MM.1S (cell line): ENCODE measurements at regions not wholly inside any gene's neighbourhood (a gene's known extent, or its start where the extent isn't known, plus 50 kb on each side); places are given as distances from the start of the nearest gene placed in this dataset.

ENCODE experiments used
- DNase-seq: peaks from one replicate; pipeline ENCODE4 v3.0.0-alpha.2; 2015
- H2AFZ ChIP-seq: fragments of 300-600 bp; sonication (generic); 2 replicates; pipeline ENCODE4 v1.6.0; 2016; ENCODE audit warnings: antibody characterized with exemption, low read length
- H3F3A ChIP-seq: fragments of 300-600 bp; sonication (generic); 2 replicates; pipeline ENCODE4 v1.6.1; 2016; ENCODE audit warnings: mild to moderate bottlenecking, antibody characterized with exemption, low read length, moderate library complexity, mixed read lengths; ENCODE audit not compliant: insufficient read depth
- H3K27ac ChIP-seq: fragments of 300-600 bp; sonication (generic); 2 replicates; pipeline ENCODE4 v1.5.1; 2016; ENCODE audit warnings: mild to moderate bottlenecking, low read length
- H3K27me3 ChIP-seq: fragments of 300-600 bp; sonication (generic); replicated peaks from 2 replicates; pipeline ENCODE4 v1.6.0; 2016; ENCODE audit warnings: low read length; ENCODE audit not compliant: insufficient read depth
- H3K36me3 ChIP-seq: fragments of 300-600 bp; sonication (generic); replicated peaks from 2 replicates; pipeline ENCODE4 v1.6.1; 2016; ENCODE audit warnings: mild to moderate bottlenecking, low read length, mixed read lengths; ENCODE audit not compliant: insufficient read depth
- H3K4me1 ChIP-seq: fragments of 300-600 bp; sonication (generic); 2 replicates; pipeline ENCODE4 v1.6.1; 2016; ENCODE audit warnings: low read length, mixed read lengths
- H3K4me2 ChIP-seq: fragments of 300-600 bp; sonication (generic); 2 replicates; pipeline ENCODE4 v1.6.0; 2016; ENCODE audit warnings: low read depth, low read length
- H3K4me3 ChIP-seq: fragments of 300-600 bp; sonication (generic); 2 replicates; pipeline ENCODE4 v1.5.1; 2016; ENCODE audit warnings: low read length, mixed read lengths
- H3K79me2 ChIP-seq: fragments of 300-600 bp; sonication (generic); 2 replicates; pipeline ENCODE4 v1.6.1; 2016; ENCODE audit warnings: mixed run types, low read length, mixed read lengths
- H3K9ac ChIP-seq: fragments of 300-600 bp; sonication (generic); 2 replicates; pipeline ENCODE4 v1.6.1; 2016; ENCODE audit warnings: low read length, mixed read lengths
- H3K9me2 ChIP-seq: fragments of 300-600 bp; sonication (generic); replicated peaks from 2 replicates; pipeline ENCODE4 v1.6.1; 2016; ENCODE audit warnings: mild to moderate bottlenecking, low read length, mixed read lengths; ENCODE audit not compliant: insufficient read depth
- H3K9me3 ChIP-seq: fragments of 300-600 bp; sonication (generic); replicated peaks from 2 replicates; pipeline ENCODE4 v1.6.1; 2016; ENCODE audit warnings: mild to moderate bottlenecking, low read length, mixed read lengths; ENCODE audit not compliant: insufficient read depth
- H4K20me1 ChIP-seq: fragments of 300-600 bp; sonication (generic); 2 replicates; pipeline ENCODE4 v1.6.1; 2016; ENCODE audit warnings: mild to moderate bottlenecking, low read length, moderate library complexity, mixed read lengths; ENCODE audit not compliant: insufficient read depth
- CTCF ChIP-seq: fragments of 300-600 bp; sonication (generic); IDR thresholded peaks from 2 replicates; pipeline ENCODE4 v1.5.1; 2016; ENCODE audit warnings: antibody characterized with exemption, low read length, mixed read lengths
- EZH2 ChIP-seq: fragments of 300-600 bp; sonication (generic); optimal IDR thresholded peaks from 2 replicates; pipeline ENCODE3; 2017; ENCODE audit warnings: low read depth, mild to moderate bottlenecking, antibody characterized with exemption, low read length, mixed read lengths
- EZH2phosphoT487 ChIP-seq: fragments of 300-600 bp; sonication (generic); IDR thresholded peaks from 2 replicates; pipeline ENCODE4 v1.6.1; 2018; ENCODE audit warnings: antibody characterized with exemption, low read length

DNA sequence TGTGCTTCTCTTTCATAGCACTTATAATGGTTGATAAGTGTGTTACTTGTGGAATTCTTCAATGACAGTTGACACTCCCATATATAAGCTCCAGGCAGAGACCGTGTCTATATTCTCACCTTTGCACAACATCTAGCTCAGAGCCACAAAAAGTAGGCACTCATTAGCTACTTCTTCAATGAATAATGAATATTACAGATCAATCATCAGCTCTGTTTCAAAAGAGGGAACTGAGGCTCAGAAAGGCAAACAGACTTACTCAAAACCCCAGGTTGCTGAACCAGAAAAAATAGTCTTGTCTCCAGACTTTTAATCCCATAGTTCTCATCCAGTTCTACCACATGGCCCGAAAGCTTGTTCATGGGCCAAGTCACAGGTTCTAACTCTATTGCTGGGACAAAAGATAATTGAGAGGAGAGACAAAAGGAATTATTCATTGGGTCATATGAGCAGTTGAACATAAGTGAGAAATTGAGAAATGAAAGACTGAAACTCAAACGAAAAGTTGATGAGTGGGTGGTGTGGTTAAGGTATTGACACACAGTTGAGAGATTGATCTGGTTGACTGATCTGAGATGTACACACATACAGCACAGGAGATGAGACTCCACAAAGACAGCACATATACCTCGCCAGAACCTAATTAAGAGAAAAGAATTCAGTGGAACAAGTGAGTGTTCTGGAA lies 381.6 kb downstream of the EFNA5 start:
- Histone ChIP-seq H3K27ac (no peak overlapping the region), H3K36me3 (no peaks in the 10 kb centered on the region), H3K9me2 (no peaks in the 10 kb centered on the region), H3K9ac (no peak overlapping the region), H3K79me2 (no peaks in the 10 kb centered on the region), H3K9me3 (no peaks in the 10 kb centered on the region), H2AFZ (no peak overlapping the region), H3K4me2 (no peak overlapping the region), H3K4me3 (no peak overlapping the region), H4K20me1 (no peaks in the 10 kb centered on the region), H3F3A (no peaks in the 10 kb centered on the region), H3K4me1 (no peaks in the 10 kb centered on the region), H3K27me3 (no peaks in the 10 kb centered on the region)
- TF ChIP-seq EZH2phosphoT487 (no peak), EZH2 (no peak), CTCF (no peak)
- no peak for DNase-seq

- no peak for DNase-seq
- no peaks in the 10 kb centered on the region for H4K20me1 ChIP-seq
- no peaks in the 10 kb centered on the region for H3K79me2 ChIP-seq
- no peak overlapping the region for H3K27ac ChIP-seq
- H3K9me2 ChIP-seq = no peaks in the 10 kb centered on the region
- no peak overlapping the region for H3K9ac ChIP-seq
- no peak overlapping the region for H2AFZ ChIP-seq
- H3F3A ChIP-seq = no peaks in the 10 kb centered on the region
- H3K4me2 ChIP-seq = no peak overlapping the region
- TF ChIP-seq CTCF (no peak), EZH2phosphoT487 (no peak), EZH2 (no peak)
- H3K36me3 ChIP-seq = no peaks in the 10 kb centered on the region
- H3K9me3 ChIP-seq = no peaks in the 10 kb centered on the region
- H3K4me1 ChIP-seq = no peaks in the 10 kb centered on the region
- no peaks in the 10 kb centered on the region for H3K27me3 ChIP-seq
- H3K4me3 ChIP-seq = no peak overlapping the region
Measured at GRCh38 chr5:107286447-107287098, 384.2 kb downstream of the EFNA5 start.

DNA sequence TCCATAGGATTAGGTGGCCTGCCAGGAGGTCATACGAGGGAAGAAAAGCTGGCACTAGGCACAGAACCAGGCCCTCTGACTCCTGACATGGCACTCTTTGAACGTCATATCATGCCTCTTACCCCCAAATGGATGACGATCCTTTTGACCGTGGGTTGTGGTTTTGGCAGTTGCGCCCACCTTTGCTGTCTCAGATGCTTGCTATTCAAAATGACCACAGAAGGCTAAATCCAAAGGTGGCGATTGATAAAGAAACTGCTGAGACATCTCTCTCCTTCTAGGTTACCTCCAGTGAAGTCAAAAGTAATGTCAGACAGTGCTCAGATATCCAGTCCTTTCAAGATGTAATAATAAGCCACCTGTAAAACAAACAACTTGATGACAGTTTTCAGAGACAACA lies 385.0 kb downstream of the EFNA5 start:
- no peaks in the 10 kb centered on the region for H4K20me1 ChIP-seq
- H3F3A ChIP-seq = no peaks in the 10 kb centered on the region
- H3K27ac ChIP-seq = no peak overlapping the region
- H3K27me3 ChIP-seq = no peaks in the 10 kb centered on the region
- H3K4me1 ChIP-seq = no peaks in the 10 kb centered on the region
- H3K9me3 ChIP-seq = no peaks in the 10 kb centered on the region
- H3K9me2 ChIP-seq = no peaks in the 10 kb centered on the region
- no peak overlapping the region for H3K4me3 ChIP-seq
- H3K79me2 ChIP-seq = no peaks in the 10 kb centered on the region
- H3K9ac ChIP-seq = no peak overlapping the region
- TF ChIP-seq EZH2phosphoT487 = no peak
- TF ChIP-seq CTCF = no peak
- TF ChIP-seq EZH2 = no peak
- H2AFZ ChIP-seq = no peak overlapping the region
- no peak for DNase-seq
- H3K4me2 ChIP-seq = no peak overlapping the region
- H3K36me3 ChIP-seq = no peaks in the 10 kb centered on the region
